NCI-H774 (cell line): ENCODE measurements at regions not wholly inside any gene's neighbourhood (a gene's known extent, or its start where the extent isn't known, plus 50 kb on each side); places are given as distances from the start of the nearest gene placed in this dataset.
"Not testable (repeated sequence)": the region's sequence is repeated elsewhere in the genome, so short reads cannot be mapped to it uniquely, and the experiment has no call there.

Experiments used
- DNase-seq: peaks from one replicate; lab custom pipeline; 2025; lab: John Stamatoyannopoulos, UW

GRCh38 chr4:171532968-171533367 is 280.2 kb upstream of the GALNTL6 start:
- no peak for DNase-seq

GRCh38 chr4:171524903-171525302 is 288.3 kb upstream of the GALNTL6 start:
- DNase-seq = no peak

- no peak for DNase-seq
Measured at GRCh38 chr4:171521726-171522125, 291.5 kb upstream of the GALNTL6 start.

- no peak for DNase-seq
Measured at GRCh38 chr4:171519457-171519856, 293.7 kb upstream of the GALNTL6 start.

GRCh38 chr4:171517883-171518282 is 295.3 kb upstream of the GALNTL6 start:
- no peak for DNase-seq

GRCh38 chr4:171516694-171517093 is 296.5 kb upstream of the GALNTL6 start:
- no peak for DNase-seq

- DNase-seq = no peak
Measured at GRCh38 chr4:171484681-171485080, 328.5 kb upstream of the GALNTL6 start.

- DNase-seq = no peak
Measured at GRCh38 chr4:171478181-171478580, 335.0 kb upstream of the GALNTL6 start.

GRCh38 chr4:171475111-171475510 is 338.1 kb upstream of the GALNTL6 start:
- not testable (repeated sequence) for DNase-seq

- no peak for DNase-seq
Measured at GRCh38 chr4:171473155-171473554, 340.0 kb upstream of the GALNTL6 start.

GRCh38 chr4:171472230-171472629 is 341.0 kb upstream of the GALNTL6 start:
- no peak for DNase-seq

- DNase-seq = no peak
Measured at GRCh38 chr4:171464499-171464898, 348.7 kb upstream of the GALNTL6 start.

- no peak for DNase-seq
Measured at GRCh38 chr4:171461191-171461590, 352.0 kb upstream of the GALNTL6 start.

GRCh38 chr4:171448919-171449481 is 364.2 kb upstream of the GALNTL6 start:
- DNase-seq = no peak

- no peak for DNase-seq
Measured at GRCh38 chr4:171448358-171448757, 364.8 kb upstream of the GALNTL6 start.

- no peak for DNase-seq
Measured at GRCh38 chr4:171441300-171441941, 371.8 kb upstream of the GALNTL6 start.

- DNase-seq = no peak
Measured at GRCh38 chr4:171433674-171434073, 379.5 kb upstream of the GALNTL6 start.

- no peak for DNase-seq
Measured at GRCh38 chr4:171432536-171432935, 380.7 kb upstream of the GALNTL6 start.

GRCh38 chr4:171430495-171430894 is 382.7 kb upstream of the GALNTL6 start:
- DNase-seq = no peak

- no peak for DNase-seq
Measured at GRCh38 chr4:171397175-171397574, 416.0 kb upstream of the GALNTL6 start.

GRCh38 chr4:171390626-171391025 is 422.6 kb upstream of the GALNTL6 start:
- DNase-seq = no peak

- no peak for DNase-seq
Measured at GRCh38 chr4:171378323-171378722, 434.9 kb upstream of the GALNTL6 start.

- no peak for DNase-seq
Measured at GRCh38 chr4:171376724-171377123, 436.5 kb upstream of the GALNTL6 start.

GRCh38 chr4:171353535-171353934 is 459.7 kb upstream of the GALNTL6 start:
- DNase-seq = no peak
